HepG2 (cell line): ENCODE measurements at regions not wholly inside any gene's neighbourhood (a gene's known extent, or its start where the extent isn't known, plus 50 kb on each side); places are given as distances from the start of the nearest gene placed in this dataset.

ENCODE experiments used
- ATM ChIP-seq: fragments of 450-650 bp; IDR thresholded peaks from 2 replicates; pipeline ENCODE4 v1.7.1; 2017; ENCODE audit warnings: mild to moderate bottlenecking, borderline replicate concordance
- ETV6 ChIP-seq: sonication (generic); formaldehyde crosslinking; conservative IDR thresholded peaks from 2 replicates; pipeline ENCODE4 v1.4.0; 2020; ENCODE audit warnings: missing genetic modification reagents
- EZH2 ChIP-seq: conservative IDR thresholded peaks from 2 replicates; pipeline ENCODE4 v1.6.1; 2012; ENCODE audit warnings: mild to moderate bottlenecking, low read depth, low read length, moderate library complexity
- FLYWCH1 ChIP-seq: sonication (generic); formaldehyde crosslinking; IDR thresholded peaks from 2 replicates; pipeline ENCODE4 v1.8.1; 2023; ENCODE audit warnings: mild to moderate bottlenecking, missing genetic modification reagents
- FOXO1 ChIP-seq: sonication (generic); formaldehyde crosslinking; IDR thresholded peaks from 2 replicates; pipeline ENCODE4 v1.4.0; 2020; ENCODE audit warnings: missing genetic modification reagents
- HNRNPK ChIP-seq: fragments of 200-400 bp; formaldehyde crosslinking; IDR thresholded peaks from 2 replicates; pipeline ENCODE4 v1.6.1; 2018; ENCODE audit warnings: low read length, low read depth, moderate library complexity, mild to moderate bottlenecking; ENCODE audit not compliant: poor library complexity, severe bottlenecking
- KLF11 ChIP-seq: IDR thresholded peaks from 2 replicates; pipeline ENCODE4 v1.6.1; 2016; ENCODE audit warnings: missing compliant biosample characterization
- KLF6 ChIP-seq: IDR thresholded peaks from 2 replicates; pipeline ENCODE4 v1.8.0; 2016; ENCODE audit warnings: missing biosample characterization, missing genetic modification reagents
- MYC ChIP-seq: sonication (generic); formaldehyde crosslinking; IDR thresholded peaks from 2 replicates; pipeline ENCODE4 v1.9.0; 2021; ENCODE audit warnings: missing genetic modification reagents, borderline replicate concordance
- NFE2L2 ChIP-seq: fragments of 150-350 bp; IDR thresholded peaks from 2 replicates; pipeline ENCODE4 v1.6.1; 2014; ENCODE audit warnings: low read length
- PPARG ChIP-seq: conservative IDR thresholded peaks from 2 replicates; pipeline ENCODE4 v1.6.1; 2016; ENCODE audit warnings: missing biosample characterization, missing genetic modification reagents
- REXO4 ChIP-seq: sonication (generic); formaldehyde crosslinking; IDR thresholded peaks from 2 replicates; pipeline ENCODE4 v1.8.0; 2022; ENCODE audit warnings: missing genetic modification reagents, mild to moderate bottlenecking, borderline replicate concordance
- SRSF1 ChIP-seq: fragments of 200-400 bp; formaldehyde crosslinking; optimal IDR thresholded peaks from 2 replicates; pipeline ENCODE3; 2017; ENCODE audit warnings: mild to moderate bottlenecking, low read depth, low read length, moderate library complexity
- TFE3 ChIP-seq: IDR thresholded peaks from 2 replicates; pipeline ENCODE4 v1.6.1; 2016
- THAP9 ChIP-seq: sonication (generic); formaldehyde crosslinking; IDR thresholded peaks from 2 replicates; pipeline ENCODE4; 2020; ENCODE audit warnings: missing genetic modification reagents, mild to moderate bottlenecking, borderline replicate concordance
- U2AF1 ChIP-seq: fragments of 200-400 bp; formaldehyde crosslinking; optimal IDR thresholded peaks from 2 replicates; pipeline ENCODE3; 2017; ENCODE audit warnings: mild to moderate bottlenecking, low read depth, low read length
- ZBTB1 ChIP-seq: sonication (generic); formaldehyde crosslinking; IDR thresholded peaks from 2 replicates; pipeline ENCODE4 v1.4.0; 2020; ENCODE audit warnings: missing genetic modification reagents, borderline replicate concordance
- ZMAT5 ChIP-seq: sonication (generic); formaldehyde crosslinking; IDR thresholded peaks from 2 replicates; pipeline ENCODE4 v1.5.0; 2020; ENCODE audit warnings: mild to moderate bottlenecking, low read depth, missing genetic modification reagents, borderline replicate concordance
- ZNF136 ChIP-seq: sonication (generic); formaldehyde crosslinking; IDR thresholded peaks from 2 replicates; pipeline ENCODE4 v1.8.1; 2022; ENCODE audit warnings: low read depth, mild to moderate bottlenecking, moderate library complexity, missing genetic modification reagents
- ZNF337 ChIP-seq: sonication (generic); formaldehyde crosslinking; IDR thresholded peaks from 2 replicates; pipeline ENCODE4 v1.5.1; 2020; ENCODE audit warnings: missing genetic modification reagents, low read depth, mild to moderate bottlenecking, borderline replicate concordance
- ZNF383 ChIP-seq: sonication (generic); formaldehyde crosslinking; IDR thresholded peaks from 2 replicates; pipeline ENCODE4 v1.4.0; 2020; ENCODE audit warnings: missing genetic modification reagents, mild to moderate bottlenecking, borderline replicate concordance
- ZNF749 ChIP-seq: sonication (generic); formaldehyde crosslinking; IDR thresholded peaks from 2 replicates; pipeline ENCODE4 v1.8.0; 2022; ENCODE audit warnings: mild to moderate bottlenecking, missing genetic modification reagents, moderate library complexity, borderline replicate concordance
- ZNF75D ChIP-seq: sonication (generic); formaldehyde crosslinking; IDR thresholded peaks from 2 replicates; pipeline ENCODE4 v1.8.1; 2023; ENCODE audit warnings: missing genetic modification reagents, mild to moderate bottlenecking, borderline replicate concordance
- ZNF770 ChIP-seq: sonication (generic); formaldehyde crosslinking; IDR thresholded peaks from 2 replicates; pipeline ENCODE4 v1.5.0; 2020; ENCODE audit warnings: mild to moderate bottlenecking, missing genetic modification reagents

- TF ChIP-seq REXO4 (CRISPR knock-in tag) (no peak), ZMAT5 (CRISPR knock-in tag) (no peak), HNRNPK (no peak), ZNF337 (CRISPR knock-in tag) (no peak), ZNF136 (no peak), FLYWCH1 (CRISPR knock-in tag) (no peak), THAP9 (CRISPR knock-in tag) (no peak), TFE3 (CRISPR knock-in tag) (peak; percentile 56), KLF11 (CRISPR knock-in tag) (no peak), FOXO1 (peak; percentile 80), ZNF749 (CRISPR knock-in tag) (no peak), U2AF1 (no peak), ZNF75D (CRISPR knock-in tag) (no peak), ZNF383 (CRISPR knock-in tag) (no peak), NFE2L2 (no peak), KLF6 (CRISPR knock-in tag) (peak; percentile 61), EZH2 (no peak), ATM (peak; percentile 85; the same call in 1 of the 2 replicates), PPARG (CRISPR knock-in tag) (peak; percentile 37; the same call in 1 of the 2 replicates), ZBTB1 (CRISPR knock-in tag) (no peak), ZNF770 (no peak), MYC (CRISPR knock-in tag) (no peak), ETV6 (CRISPR knock-in tag) (no peak), SRSF1 (no peak)
Measured at GRCh38 chr4:68732653-68733466, 62.4 kb upstream of the UGT2B15 start (continued).
